ENCODE measurements at regions not wholly inside any gene's neighbourhood (a gene's known extent, or its start where the extent isn't known, plus 50 kb on each side); places are given as distances from the start of the nearest gene placed in this dataset.

DNA sequence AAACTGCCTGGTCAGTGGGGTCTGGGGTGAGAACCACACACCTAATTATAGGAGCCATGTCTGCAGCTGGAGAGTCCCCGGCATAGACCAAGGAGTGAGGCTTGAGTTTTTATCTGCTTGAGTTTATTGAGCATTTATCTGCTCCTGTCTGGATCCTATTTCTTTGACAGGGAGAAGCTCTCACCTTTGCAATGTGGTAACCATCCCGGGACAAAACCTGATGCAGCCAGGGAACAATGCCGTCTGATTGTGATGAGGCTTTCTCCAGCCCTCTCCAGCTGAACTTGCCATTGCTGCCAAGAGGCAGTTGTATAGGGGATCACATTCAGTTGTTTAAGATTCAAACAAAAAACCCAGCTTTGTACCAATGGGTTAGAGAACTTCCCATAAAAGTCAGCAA lies 324.4 kb downstream of the TSN start:
- Histone ChIP-seq H2AFZ (ENCODE audit: low read depth, low read length) (no peak overlapping the region), H3K27me3 (ENCODE audit: insufficient read depth, low read length) (no peaks in the 10 kb centered on the region), H3K9ac (ENCODE audit: low read length) (no peak overlapping the region), H3K27ac (ENCODE audit: low read depth, low read length) (no peak overlapping the region), H3K4me2 (ENCODE audit: low read length) (no peak overlapping the region), H3K4me1 (ENCODE audit: insufficient read depth, low read length) (no peaks in the 10 kb centered on the region), H3K79me2 (ENCODE audit: insufficient read depth, low read length) (no peaks in the 10 kb centered on the region), H4K20me1 (ENCODE audit: insufficient read depth, low read length) (no peaks in the 10 kb centered on the region), H3K36me3 (ENCODE audit: insufficient read depth, low read length) (no peaks in the 10 kb centered on the region), H3K4me3 (ENCODE audit: insufficient read depth, low read depth, low read length) (no peak overlapping the region), H3K9me3 (ENCODE audit: insufficient read depth, low read depth, low read length) (no peaks in the 10 kb centered on the region)
- H3K36me3 Mint-ChIP-seq (ENCODE audit: low read depth, unreplicated experiment), result no peaks in the 10 kb centered on the region
- H3K27ac Mint-ChIP-seq (ENCODE audit: unreplicated experiment), result no peak overlapping the region
- no peak for DNase-seq (ENCODE audit: low read depth)
- H3K4me1 Mint-ChIP-seq (ENCODE audit: low read depth, unreplicated experiment), result peaks cover 4% of the 10 kb centered on the region
- FAIRE-seq, result no peak
- H3K9me3 Mint-ChIP-seq (ENCODE audit: unreplicated experiment), result peaks cover 5% of the 10 kb centered on the region
- no peak for TF ChIP-seq EZH2 (IDR thresholded peaks at IDR 0.05; ENCODE audit: insufficient read depth, low read length)
- TF ChIP-seq, protein P1, sequence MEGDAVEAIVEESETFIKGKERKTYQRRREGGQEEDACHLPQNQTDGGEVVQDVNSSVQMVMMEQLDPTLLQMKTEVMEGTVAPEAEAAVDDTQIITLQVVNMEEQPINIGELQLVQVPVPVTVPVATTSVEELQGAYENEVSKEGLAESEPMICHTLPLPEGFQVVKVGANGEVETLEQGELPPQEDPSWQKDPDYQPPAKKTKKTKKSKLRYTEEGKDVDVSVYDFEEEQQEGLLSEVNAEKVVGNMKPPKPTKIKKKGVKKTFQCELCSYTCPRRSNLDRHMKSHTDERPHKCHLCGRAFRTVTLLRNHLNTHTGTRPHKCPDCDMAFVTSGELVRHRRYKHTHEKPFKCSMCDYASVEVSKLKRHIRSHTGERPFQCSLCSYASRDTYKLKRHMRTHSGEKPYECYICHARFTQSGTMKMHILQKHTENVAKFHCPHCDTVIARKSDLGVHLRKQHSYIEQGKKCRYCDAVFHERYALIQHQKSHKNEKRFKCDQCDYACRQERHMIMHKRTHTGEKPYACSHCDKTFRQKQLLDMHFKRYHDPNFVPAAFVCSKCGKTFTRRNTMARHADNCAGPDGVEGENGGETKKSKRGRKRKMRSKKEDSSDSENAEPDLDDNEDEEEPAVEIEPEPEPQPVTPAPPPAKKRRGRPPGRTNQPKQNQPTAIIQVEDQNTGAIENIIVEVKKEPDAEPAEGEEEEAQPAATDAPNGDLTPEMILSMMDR (IDR thresholded peaks at IDR 0.05; ENCODE audit: insufficient read depth, low read depth, low read length), result no peak
- no peak overlapping the region for H3K4me3 Mint-ChIP-seq (ENCODE audit: unreplicated experiment)
- peaks cover 7% of the 10 kb centered on the region for H3K27me3 Mint-ChIP-seq (ENCODE audit: low read depth, unreplicated experiment)

DNA sequence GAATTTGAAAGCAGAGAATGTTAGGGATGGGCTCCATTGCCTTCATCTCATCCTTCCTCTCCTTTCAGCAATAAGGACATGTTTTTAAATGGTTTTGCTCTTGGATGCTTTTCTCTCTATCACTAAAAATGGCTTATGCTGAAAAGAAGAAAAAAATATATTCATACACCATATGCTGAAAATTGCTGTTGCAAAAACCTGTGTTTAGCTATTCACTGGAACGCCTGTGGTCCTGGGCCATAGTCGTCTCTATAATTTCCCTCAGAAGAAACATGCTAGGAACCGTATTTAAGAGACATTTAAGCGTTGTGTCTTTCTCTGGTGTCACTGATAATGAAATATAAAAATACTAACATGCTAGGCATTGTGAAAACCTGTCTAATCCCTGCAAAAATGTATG lies 324.9 kb downstream of the TSN start:
- no peaks in the 10 kb centered on the region for H3K9me3 ChIP-seq (ENCODE audit: insufficient read depth, low read depth, low read length)
- no peaks in the 10 kb centered on the region for H3K4me1 ChIP-seq (ENCODE audit: insufficient read depth, low read length)
- H3K4me2 ChIP-seq (ENCODE audit: low read length), result no peak overlapping the region
- TF ChIP-seq, protein P1 (IDR thresholded peaks at IDR 0.05; ENCODE audit: insufficient read depth, low read depth, low read length), result no peak
- Mint-ChIP-seq H3K4me3 (ENCODE audit: unreplicated experiment) (no peak overlapping the region), H3K27ac (ENCODE audit: unreplicated experiment) (no peak overlapping the region), H3K27me3 (ENCODE audit: low read depth, unreplicated experiment) (peaks cover 7% of the 10 kb centered on the region), H3K4me1 (ENCODE audit: low read depth, unreplicated experiment) (peaks cover 4% of the 10 kb centered on the region), H3K9me3 (ENCODE audit: unreplicated experiment) (peaks cover 5% of the 10 kb centered on the region), H3K36me3 (ENCODE audit: low read depth, unreplicated experiment) (no peaks in the 10 kb centered on the region)
- no peaks in the 10 kb centered on the region for H3K36me3 ChIP-seq (ENCODE audit: insufficient read depth, low read length)
- FAIRE-seq, result no peak
- H4K20me1 ChIP-seq (ENCODE audit: insufficient read depth, low read length), result no peaks in the 10 kb centered on the region
- H2AFZ ChIP-seq (ENCODE audit: low read depth, low read length), result no peak overlapping the region
- no peak overlapping the region for H3K27ac ChIP-seq (ENCODE audit: low read depth, low read length)
- no peak overlapping the region for H3K9ac ChIP-seq (ENCODE audit: low read length)
- H3K27me3 ChIP-seq (ENCODE audit: insufficient read depth, low read length), result no peaks in the 10 kb centered on the region
- H3K4me3 ChIP-seq (ENCODE audit: insufficient read depth, low read depth, low read length), result no peak overlapping the region
- no peak for DNase-seq (ENCODE audit: low read depth)
- no peaks in the 10 kb centered on the region for H3K79me2 ChIP-seq (ENCODE audit: insufficient read depth, low read length)

DNA sequence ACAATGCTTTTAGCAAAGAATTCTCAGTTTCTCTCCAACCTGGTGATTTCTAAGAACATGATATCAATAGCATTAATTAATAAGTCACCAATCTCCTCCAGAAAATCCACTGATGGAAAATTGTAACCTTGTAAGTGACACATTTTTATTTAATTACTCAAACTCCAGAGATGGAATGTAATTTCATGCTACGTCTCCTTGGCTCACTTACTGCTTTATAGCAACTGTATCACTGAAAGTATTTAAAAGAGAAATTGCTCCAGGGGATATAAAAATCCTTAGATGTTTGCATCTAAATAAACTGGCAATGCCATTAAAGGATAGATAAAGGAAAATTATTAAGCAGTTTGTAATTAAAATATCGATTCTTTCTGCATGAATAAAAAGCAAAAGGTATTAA lies 325.4 kb downstream of the TSN start:
- no peak overlapping the region for H3K27ac ChIP-seq (ENCODE audit: low read depth, low read length)
- Mint-ChIP-seq H3K4me1 (ENCODE audit: low read depth, unreplicated experiment) (peaks cover 4% of the 10 kb centered on the region), H3K4me3 (ENCODE audit: unreplicated experiment) (no peak overlapping the region), H3K9me3 (ENCODE audit: unreplicated experiment) (peaks cover 5% of the 10 kb centered on the region), H3K27ac (ENCODE audit: unreplicated experiment) (no peak overlapping the region), H3K27me3 (ENCODE audit: low read depth, unreplicated experiment) (peaks cover 7% of the 10 kb centered on the region), H3K36me3 (ENCODE audit: low read depth, unreplicated experiment) (no peaks in the 10 kb centered on the region)
- no peaks in the 10 kb centered on the region for H3K4me1 ChIP-seq (ENCODE audit: insufficient read depth, low read length)
- no peaks in the 10 kb centered on the region for H3K79me2 ChIP-seq (ENCODE audit: insufficient read depth, low read length)
- no peaks in the 10 kb centered on the region for H3K36me3 ChIP-seq (ENCODE audit: insufficient read depth, low read length)
- DNase-seq (ENCODE audit: low read depth) (no peak), FAIRE-seq (no peak)
- no peak overlapping the region for H3K4me3 ChIP-seq (ENCODE audit: insufficient read depth, low read depth, low read length)
- H2AFZ ChIP-seq (ENCODE audit: low read depth, low read length), result no peak overlapping the region
- TF ChIP-seq, protein P1 (IDR thresholded peaks at IDR 0.05; ENCODE audit: insufficient read depth, low read depth, low read length), result no peak
- no peak for TF ChIP-seq EZH2 (IDR thresholded peaks at IDR 0.05; ENCODE audit: insufficient read depth, low read length)
- no peaks in the 10 kb centered on the region for H3K9me3 ChIP-seq (ENCODE audit: insufficient read depth, low read depth, low read length)
- H3K4me2 ChIP-seq (ENCODE audit: low read length), result no peak overlapping the region
- no peak overlapping the region for H3K9ac ChIP-seq (ENCODE audit: low read length)
- no peaks in the 10 kb centered on the region for H4K20me1 ChIP-seq (ENCODE audit: insufficient read depth, low read length)
- H3K27me3 ChIP-seq (ENCODE audit: insufficient read depth, low read length), result no peaks in the 10 kb centered on the region
